GM23338 (cell line): ENCODE measurements at regions not wholly inside any gene's neighbourhood (a gene's known extent, or its start where the extent isn't known, plus 50 kb on each side); places are given as distances from the start of the nearest gene placed in this dataset.

Experiments
- ATAC-seq: fragments of 200-7000 bp; cut with Tn5 transposase; 3 replicates; pipeline ENCODE4 v1.9.1; 2020
- DNase-seq: peaks from one replicate; pipeline ENCODE4 v3.0.0-alpha.2; 2015; ENCODE audit warnings: low spot score
- H2AFZ ChIP-seq: fragments of 200-600 bp; sonication (generic); 2 replicates; pipeline ENCODE4 v1.8.0; 2016; ENCODE audit warnings: antibody characterized with exemption, mild to moderate bottlenecking, moderate library complexity
- H3F3A ChIP-seq: fragments of 200-600 bp; sonication (generic); replicated peaks from 2 replicates; pipeline ENCODE4 v1.8.0; 2017; ENCODE audit warnings: antibody characterized with exemption, mixed run types, low read depth
- H3K27ac ChIP-seq: fragments of 200-600 bp; sonication (generic); 2 replicates; pipeline ENCODE4 v1.6.1; 2016; ENCODE audit warnings: low read depth
- H3K27me3 ChIP-seq: fragments of 200-600 bp; sonication (generic); 2 replicates; pipeline ENCODE4 v1.8.0; 2016; ENCODE audit warnings: mild to moderate bottlenecking, mixed run types, moderate library complexity; ENCODE audit not compliant: insufficient read depth
- H3K36me3 ChIP-seq: fragments of 200-600 bp; sonication (generic); 2 replicates; pipeline ENCODE4 v1.8.0; 2016; ENCODE audit warnings: mild to moderate bottlenecking; ENCODE audit not compliant: insufficient read depth
- H3K4me1 ChIP-seq: fragments of 200-600 bp; sonication (generic); 2 replicates; pipeline ENCODE4 v1.8.0; 2016; ENCODE audit warnings: mild to moderate bottlenecking, moderate library complexity; ENCODE audit not compliant: insufficient read depth
- H3K4me2 ChIP-seq: fragments of 200-600 bp; sonication (generic); 2 replicates; pipeline ENCODE4 v1.7.1; 2017; ENCODE audit warnings: mixed run types
- H3K4me3 ChIP-seq: fragments of 200-600 bp; sonication (generic); 2 replicates; pipeline ENCODE4 v1.6.1; 2016; ENCODE audit warnings: mixed run types
- H3K79me2 ChIP-seq: fragments of 200-600 bp; sonication (generic); replicated peaks from 2 replicates; pipeline ENCODE4 v1.8.0; 2017; ENCODE audit warnings: mild to moderate bottlenecking; ENCODE audit not compliant: insufficient read depth
- H3K9me2 ChIP-seq: fragments of 200-600 bp; sonication (generic); 2 replicates; pipeline ENCODE4 v1.8.0; 2017; ENCODE audit not compliant: insufficient read depth
- H4K20me1 ChIP-seq: fragments of 200-600 bp; sonication (generic); replicated peaks from 2 replicates; pipeline ENCODE4 v1.8.0; 2017; ENCODE audit warnings: mild to moderate bottlenecking; ENCODE audit not compliant: insufficient read depth
- H3K27ac Mint-ChIP-seq: 2 replicates; pipeline ENCODE4 v1.8.0; 2020; ENCODE audit warnings: inconsistent platforms, mild to moderate bottlenecking, moderate library complexity, mixed read lengths
- H3K27me3 Mint-ChIP-seq: 3 replicates; pipeline ENCODE4 v1.8.0; 2022; ENCODE audit warnings: low read depth, mild to moderate bottlenecking, moderate library complexity, mixed read lengths, inconsistent platforms; ENCODE audit not compliant: insufficient read depth, poor library complexity
- H3K36me3 Mint-ChIP-seq: 3 replicates; pipeline ENCODE4 v1.8.0; 2021; ENCODE audit warnings: low read depth, mild to moderate bottlenecking, inconsistent platforms, moderate library complexity, mixed read lengths
- H3K4me1 Mint-ChIP-seq: 3 replicates; pipeline ENCODE4 v1.8.0; 2020; ENCODE audit warnings: mild to moderate bottlenecking, inconsistent platforms, mixed read lengths
- H3K4me3 Mint-ChIP-seq: 3 replicates; pipeline ENCODE4 v1.8.0; 2021; ENCODE audit warnings: moderate library complexity, mild to moderate bottlenecking, inconsistent platforms, mixed read lengths
- H3K9me3 Mint-ChIP-seq: 3 replicates; pipeline ENCODE4 v1.8.0; 2020; ENCODE audit warnings: moderate library complexity, mild to moderate bottlenecking, inconsistent platforms, mixed read lengths
- CREB1 ChIP-seq: fragments of 250-450 bp; sonication (Bioruptor Pico); IDR thresholded peaks from 2 replicates; pipeline ENCODE4 v1.5.0; 2020; ENCODE audit warnings: low read depth, mild to moderate bottlenecking, moderate library complexity
- CTCF ChIP-seq, 2 experiments: fragments of 200-600 bp in 1 of 2; sonication (generic) in 1 of 2; conservative IDR thresholded peaks; 2 replicates each; pipeline versions ENCODE4 v1.5.1 to v1.6.1; 2016 to 2017; ENCODE audit warnings: antibody characterized with exemption in 2 of 2, low read depth in 2 of 2, mild to moderate bottlenecking in 2 of 2, moderate library complexity in 1 of 2
- EZH2 ChIP-seq: fragments of 200-600 bp; sonication (generic); IDR thresholded peaks from one replicate; pipeline ENCODE4 v1.8.0; 2017; ENCODE audit warnings: antibody characterized with exemption, mild to moderate bottlenecking, low read depth; ENCODE audit not compliant: unreplicated experiment
- EZH2phosphoT487 ChIP-seq: fragments of 200-600 bp; sonication (generic); IDR thresholded peaks from one replicate; pipeline ENCODE4 v1.8.1; 2018; ENCODE audit warnings: antibody characterized with exemption; ENCODE audit not compliant: unreplicated experiment
- JUNB ChIP-seq: IDR thresholded peaks from one replicate; pipeline ENCODE4 v1.6.1; 2016; ENCODE audit warnings: antibody characterized with exemption; ENCODE audit not compliant: unreplicated experiment
- NANOG ChIP-seq: IDR thresholded peaks from 2 replicates; pipeline ENCODE4 v1.6.1; 2016; ENCODE audit warnings: antibody characterized with exemption, borderline replicate concordance
- POLR2AphosphoS5 ChIP-seq: IDR thresholded peaks from 2 replicates; pipeline ENCODE4 v1.6.1; 2016; ENCODE audit warnings: antibody characterized with exemption, low read depth
- STAT1 ChIP-seq: IDR thresholded peaks from one replicate; pipeline ENCODE4 v1.6.1; 2016; ENCODE audit warnings: antibody characterized with exemption; ENCODE audit not compliant: unreplicated experiment
- ZNF114 ChIP-seq: fragments of 250-450 bp; sonication (Bioruptor Pico); IDR thresholded peaks from 2 replicates; pipeline ENCODE4 v1.5.0; 2020; ENCODE audit warnings: mild to moderate bottlenecking, moderate library complexity
- ZNF331 ChIP-seq: fragments of 250-450 bp; sonication (Bioruptor Pico); IDR thresholded peaks from 2 replicates; pipeline ENCODE4 v1.5.0; 2020; ENCODE audit warnings: low read depth, mild to moderate bottlenecking, moderate library complexity
- ZNF462 ChIP-seq: fragments of 250-450 bp; sonication (Bioruptor Pico); IDR thresholded peaks from 2 replicates; pipeline ENCODE4 v1.5.0; 2020; ENCODE audit warnings: mild to moderate bottlenecking, moderate library complexity

GRCh38 chr1:36595349-36595748 is 112.6 kb upstream of the CSF3R start:
- no peak overlapping the region for H3K27ac ChIP-seq
- H3K36me3 ChIP-seq, result no peaks in the 10 kb centered on the region
- H3K4me1 ChIP-seq, result peaks cover 9% of the 10 kb centered on the region; the same call in 1 of the 2 replicates
- ATAC-seq (no peak), DNase-seq (no peak)
- no peak overlapping the region for H2AFZ ChIP-seq
- no peaks in the 10 kb centered on the region for H3K27me3 ChIP-seq
- H3K4me1 Mint-ChIP-seq, result peaks cover 11% of the 10 kb centered on the region
- no peaks in the 10 kb centered on the region for H4K20me1 ChIP-seq
- H3K9me3 Mint-ChIP-seq, result no peaks in the 10 kb centered on the region
- H3K27ac Mint-ChIP-seq, result no peak overlapping the region
- H3K79me2 ChIP-seq, result no peaks in the 10 kb centered on the region
- H3K27me3 Mint-ChIP-seq, result peaks cover 7% of the 10 kb centered on the region
- no peaks in the 10 kb centered on the region for H3F3A ChIP-seq
- TF ChIP-seq CREB1 (CRISPR knock-in tag) (no peak), ZNF114 (CRISPR knock-in tag) (no peak), NANOG (no peak), STAT1 (no peak), EZH2 (no peak), ZNF462 (CRISPR knock-in tag) (no peak), CTCF (conservative IDR thresholded peaks at IDR 0.05; ENCODE audit: low read depth in 2 of 2) (no peak), POLR2AphosphoS5 (no peak), JUNB (no peak), EZH2phosphoT487 (no peak), ZNF331 (CRISPR knock-in tag) (no peak)
- no peak overlapping the region for H3K4me3 ChIP-seq
- H3K4me2 ChIP-seq, result no peak overlapping the region
- no peaks in the 10 kb centered on the region for H3K36me3 Mint-ChIP-seq
- no peaks in the 10 kb centered on the region for H3K9me2 ChIP-seq
- H3K4me3 Mint-ChIP-seq, result no peak overlapping the region
